OCI-M2 (cell line): ENCODE measurements at regions not wholly inside any gene's neighbourhood (a gene's known extent, or its start where the extent isn't known, plus 50 kb on each side); places are given as distances from the start of the nearest gene placed in this dataset.
"Not testable (repeated sequence)": the region's sequence is repeated elsewhere in the genome, so short reads cannot be mapped to it uniquely, and the experiment has no call there.

Experiments used
- DNase-seq: peaks from one replicate; lab custom pipeline; 2025; ENCODE audit not compliant: unreplicated experiment; lab: John Stamatoyannopoulos, UW

DNA sequence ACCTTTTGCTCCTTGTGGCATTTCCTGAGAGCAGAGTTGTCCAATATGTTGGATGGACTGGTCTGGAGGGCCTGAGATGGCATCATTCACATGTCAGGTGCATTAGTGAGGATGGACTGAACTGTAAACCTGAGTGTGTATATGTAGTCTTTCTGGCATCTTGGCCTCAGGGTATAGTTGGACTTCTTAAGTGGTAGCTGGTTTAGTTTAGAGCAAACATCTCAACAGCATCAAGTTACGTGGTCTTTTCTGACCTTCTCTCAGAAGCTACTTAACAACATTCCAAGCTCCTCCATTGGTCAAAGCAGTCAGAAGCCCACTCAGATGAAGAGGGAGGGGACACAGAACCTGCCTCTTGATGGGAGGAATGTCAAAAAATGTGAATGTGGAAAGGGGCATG lies 829.9 kb downstream of the METTL15 start:
- DNase-seq: no peak

DNA sequence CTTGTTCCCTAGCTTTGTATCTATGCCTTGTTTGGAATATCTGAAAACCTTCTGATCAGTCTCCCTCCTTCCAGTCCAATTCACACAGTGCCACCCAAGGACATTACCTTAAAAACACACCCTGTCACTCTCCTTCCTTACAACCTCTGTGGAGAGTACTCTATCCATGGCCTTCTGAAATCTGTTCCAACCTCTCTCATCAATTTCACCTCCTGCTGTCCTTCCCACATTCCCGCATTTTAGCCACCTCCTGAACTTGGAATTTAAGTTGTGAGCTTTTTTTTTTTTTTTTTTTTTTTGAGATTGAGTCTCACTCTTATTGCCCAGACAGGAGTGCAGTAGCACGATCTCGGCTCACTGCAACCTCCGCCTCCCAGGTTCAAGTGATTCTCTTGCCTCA lies 824.8 kb downstream of the METTL15 start:
- no peak for DNase-seq

DNA sequence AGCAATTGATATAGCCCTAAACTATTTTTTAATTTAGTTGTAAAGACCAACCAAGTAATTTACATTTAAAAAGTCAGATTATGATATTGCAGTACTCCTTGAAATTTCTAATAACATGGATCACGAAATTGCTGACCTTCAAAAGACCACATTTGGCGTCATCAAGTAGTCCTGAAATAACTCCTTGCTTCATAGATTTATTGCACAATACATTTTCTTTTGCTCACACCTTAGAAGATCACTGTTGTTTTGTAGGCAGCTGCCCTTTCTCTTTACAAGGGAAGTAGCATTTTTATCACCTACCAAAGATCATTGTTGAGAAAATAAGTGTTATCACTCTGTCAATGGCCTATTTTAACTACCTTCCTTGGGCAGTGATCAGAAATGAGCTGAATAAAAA lies 815.8 kb downstream of the METTL15 start:
- DNase-seq: no peak

DNA sequence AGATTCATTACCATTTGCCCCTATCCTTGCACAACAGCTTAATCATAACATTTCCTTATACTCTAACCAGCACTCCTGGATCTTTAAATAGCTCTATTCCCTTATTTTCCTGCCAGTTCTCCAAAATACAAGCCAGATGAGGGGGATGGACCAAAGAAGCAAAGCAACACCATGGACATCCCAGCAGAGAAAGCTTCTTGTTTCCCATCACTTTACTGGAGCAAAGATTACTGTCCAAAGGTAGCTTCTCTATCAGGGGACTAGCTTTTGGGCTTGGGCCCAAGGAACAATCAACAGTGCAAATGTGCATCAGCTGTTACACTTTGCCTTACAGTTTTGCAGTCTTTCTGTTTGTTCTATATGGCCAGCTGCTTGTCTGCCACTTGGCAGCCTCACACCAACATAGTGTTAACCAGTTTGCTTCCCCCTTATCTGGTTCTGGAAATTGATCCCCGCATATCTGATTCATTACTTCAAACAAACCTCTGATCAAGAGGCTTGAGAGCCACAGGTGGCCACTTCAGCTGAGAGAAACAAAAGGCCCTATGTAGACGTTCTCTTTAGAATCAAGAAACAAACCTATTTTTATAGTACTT lies 814.3 kb downstream of the METTL15 start:
- DNase-seq: no peak

DNA sequence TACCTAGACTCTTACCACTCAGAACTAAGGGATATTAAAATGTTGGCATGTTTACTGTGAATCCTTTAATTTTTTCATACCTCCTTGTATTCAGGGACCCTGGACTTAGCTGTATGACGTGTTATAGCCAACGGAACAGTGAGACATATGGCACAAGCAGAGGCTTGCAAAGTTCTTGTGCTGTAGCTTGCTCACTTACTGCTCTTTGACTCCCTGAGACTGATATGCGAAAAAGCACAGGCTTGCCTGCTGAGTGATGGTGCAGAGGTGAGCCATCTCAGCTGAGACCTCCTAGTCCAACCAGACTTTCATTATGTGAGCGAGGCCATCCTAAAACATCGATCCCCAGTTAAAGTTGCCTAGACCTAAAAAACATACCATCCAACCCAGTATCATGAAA lies 811.0 kb downstream of the METTL15 start:
- DNase-seq: no peak

DNA sequence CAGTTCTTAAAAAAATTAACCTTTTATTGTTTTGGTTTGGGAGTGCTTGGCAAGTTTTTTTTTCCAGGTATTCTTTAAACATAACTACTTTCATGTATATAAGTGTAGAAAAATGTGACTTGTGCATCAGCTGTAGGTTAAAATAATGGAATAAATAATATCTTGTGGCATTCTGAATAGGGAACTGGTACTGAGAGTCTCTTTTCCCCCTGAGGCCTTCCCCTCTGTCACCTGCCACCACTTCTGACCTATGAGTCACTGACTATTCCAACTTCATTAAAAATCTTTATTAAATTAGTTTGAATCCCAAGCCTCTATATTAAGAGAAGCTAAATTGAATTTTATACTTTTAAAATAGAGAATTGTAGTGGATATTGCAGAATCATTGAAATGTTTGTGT lies 805.7 kb downstream of the METTL15 start:
- DNase-seq: no peak

DNA sequence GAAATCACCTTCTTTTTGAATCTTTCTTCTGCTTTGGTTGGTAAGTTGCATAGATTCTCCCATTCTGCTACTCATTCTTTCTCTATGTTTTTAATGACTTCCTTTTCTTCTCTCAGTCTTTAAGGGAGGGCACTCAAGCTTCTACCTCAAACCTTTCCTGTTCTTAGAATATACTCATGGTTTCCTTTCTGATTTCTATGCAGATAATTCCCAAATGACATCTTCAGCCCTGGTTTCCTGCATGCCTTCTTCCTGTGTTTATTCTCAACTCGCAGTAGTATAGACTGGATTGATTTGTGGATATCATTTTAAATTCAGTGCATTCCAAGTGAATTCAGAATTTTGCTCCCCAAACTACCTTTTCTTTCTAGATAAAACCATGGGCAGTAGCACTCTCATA lies 803.6 kb downstream of the METTL15 start:
- no peak for DNase-seq

DNA sequence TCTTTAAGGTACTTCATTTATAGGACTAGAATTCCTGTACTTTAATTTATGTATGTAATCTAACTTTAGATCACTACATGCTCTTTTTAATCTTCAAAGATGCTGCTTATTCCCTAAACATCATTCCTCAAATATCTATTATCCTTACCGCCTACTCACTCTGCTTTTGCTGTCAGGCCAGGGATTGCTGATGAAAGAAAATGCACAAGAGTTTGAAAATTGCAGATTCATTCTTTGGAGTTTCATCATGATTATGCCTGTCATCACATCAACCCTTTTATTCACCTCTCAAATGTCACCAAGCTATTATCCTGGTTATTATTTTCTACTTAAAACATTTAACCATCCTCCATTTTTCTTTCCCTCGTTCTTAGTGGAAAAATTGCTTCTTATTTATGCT lies 802.7 kb downstream of the METTL15 start:
- DNase-seq: no peak

DNA sequence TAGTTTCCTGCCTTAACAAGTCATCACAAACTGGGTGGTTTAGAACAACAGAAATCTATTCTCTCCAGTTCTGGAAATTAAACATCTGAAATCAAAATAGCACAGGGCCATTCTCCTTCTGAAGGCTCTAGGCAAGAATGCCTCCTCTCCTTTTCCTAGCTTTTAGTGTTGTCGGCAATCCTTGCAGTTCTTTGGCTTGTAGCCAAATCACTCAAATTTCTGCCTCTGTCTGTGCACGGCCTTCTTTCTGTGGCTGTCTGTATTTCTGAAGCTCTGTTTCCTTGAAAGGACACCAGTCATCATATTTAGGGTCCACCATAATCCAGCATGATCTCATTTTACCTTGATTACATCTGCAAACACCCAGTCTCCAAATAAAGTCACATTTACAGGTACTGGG lies 795.5 kb downstream of the METTL15 start:
- DNase-seq: no peak

DNA sequence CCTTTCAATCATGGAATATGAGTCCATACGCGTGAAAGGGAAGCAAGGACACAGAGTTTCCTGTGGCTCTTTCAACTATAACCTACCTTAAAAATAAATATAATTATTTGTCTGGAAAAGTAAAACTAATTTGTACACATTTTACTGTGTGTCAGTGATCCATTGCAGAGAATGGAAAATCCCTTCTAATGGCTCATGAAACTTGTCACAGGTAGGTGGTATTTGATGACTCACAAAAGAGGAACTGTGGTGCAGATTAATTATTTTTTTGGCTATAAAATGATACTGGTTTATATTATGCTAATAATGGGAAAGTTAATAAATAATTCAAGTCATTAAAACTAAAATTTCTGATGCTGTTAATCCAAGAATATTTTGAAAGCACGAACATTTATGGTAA lies 792.2 kb downstream of the METTL15 start:
- DNase-seq: no peak

DNA sequence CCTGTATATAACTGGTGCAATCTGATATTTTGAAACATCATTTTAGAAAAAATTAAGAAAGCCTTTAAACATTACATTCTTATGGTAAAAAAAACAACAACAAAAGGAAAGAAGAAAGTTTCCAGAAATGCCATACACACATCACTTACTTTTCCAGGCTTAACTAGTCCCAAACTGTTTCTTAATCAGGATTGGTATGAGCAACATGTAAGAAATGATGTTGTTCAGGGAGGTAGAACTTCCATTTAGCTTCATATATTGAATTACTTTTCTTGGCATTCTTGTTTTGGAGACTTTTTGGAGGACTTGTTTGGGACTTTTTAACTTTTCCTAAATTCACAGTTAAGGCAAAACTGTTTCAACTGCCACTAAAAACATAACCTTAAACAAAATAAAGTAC lies 791.5 kb downstream of the METTL15 start:
- DNase-seq: no peak

DNA sequence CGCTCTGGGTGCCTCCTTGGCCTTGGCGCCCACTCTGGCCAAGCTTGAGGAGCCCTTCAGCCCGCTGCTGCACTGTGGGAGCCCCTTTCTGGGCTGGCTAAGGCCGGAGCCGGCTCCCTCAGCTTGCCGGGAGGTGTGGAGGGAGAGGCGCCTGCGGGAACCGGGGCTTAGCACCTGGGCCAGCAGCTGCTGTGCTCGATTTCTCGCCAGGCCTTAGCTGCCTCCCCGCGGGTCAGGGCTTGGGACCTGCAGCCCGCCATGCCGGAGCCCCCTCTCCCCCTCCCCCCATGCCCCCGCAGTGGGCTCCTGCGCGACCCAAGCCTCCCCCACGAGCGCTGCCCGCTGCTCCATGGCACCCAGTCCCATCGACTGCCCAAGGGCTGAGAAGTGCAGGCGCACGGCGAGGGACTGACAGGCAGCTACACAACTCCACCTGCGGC lies 782.4 kb downstream of the METTL15 start:
- not testable (repeated sequence) for DNase-seq

DNA sequence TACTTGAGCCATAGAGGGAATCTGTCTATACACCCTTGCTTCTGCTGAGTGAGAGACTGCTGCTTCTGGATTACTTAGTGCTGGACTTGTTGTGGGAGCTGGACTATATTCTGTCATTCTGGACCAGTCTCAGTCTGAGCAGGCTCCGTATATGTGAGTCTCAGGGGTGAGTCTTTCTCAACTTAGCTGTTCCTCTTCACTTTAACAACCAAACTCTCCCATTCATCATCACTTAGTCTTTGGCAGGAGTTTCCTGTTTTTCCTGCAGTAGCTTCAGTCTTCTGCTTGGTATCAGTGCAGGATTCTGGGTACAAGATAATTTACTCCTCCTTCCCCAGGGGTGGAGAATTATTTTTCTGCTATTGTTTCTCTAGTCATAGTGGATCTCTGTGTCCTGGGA lies 779.5 kb downstream of the METTL15 start:
- DNase-seq: no peak

DNA sequence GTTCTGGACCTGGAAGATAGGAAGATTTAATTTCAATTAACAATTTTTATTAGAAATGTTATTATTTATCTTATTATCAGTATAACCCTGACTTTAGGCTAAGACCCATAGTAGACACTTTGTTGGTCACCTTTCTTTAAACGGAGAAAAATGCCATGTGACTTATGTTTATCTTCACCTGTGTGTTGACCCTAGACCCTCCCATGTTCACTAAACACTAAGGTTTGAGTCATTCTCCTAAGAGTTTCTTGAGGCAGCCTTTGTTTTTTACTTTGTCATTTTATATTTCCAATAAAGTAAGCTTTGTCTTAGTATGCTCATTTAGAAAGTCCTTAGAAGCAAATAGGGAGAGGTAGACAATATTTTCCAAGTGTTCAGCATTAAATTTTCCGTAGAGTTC lies 771.7 kb downstream of the METTL15 start:
- no peak for DNase-seq

DNA sequence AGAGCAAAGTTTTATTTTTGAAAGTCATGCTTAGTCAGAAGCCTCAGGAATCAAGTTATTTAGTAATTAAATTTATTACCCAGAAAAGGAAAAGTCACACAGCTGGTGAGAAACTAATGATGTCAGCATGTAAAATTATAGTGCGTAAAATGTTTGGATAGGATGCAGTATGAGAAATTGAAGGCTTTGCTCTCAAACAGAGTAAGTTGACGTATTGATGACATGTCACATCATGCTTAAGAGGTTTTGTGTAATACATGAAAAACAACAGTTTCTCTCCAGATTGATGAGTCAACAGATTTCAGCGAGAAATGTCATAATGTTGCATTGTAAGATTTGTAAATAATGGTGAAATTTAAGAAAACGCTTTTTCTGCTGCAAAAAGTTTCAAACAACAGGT lies 769.8 kb downstream of the METTL15 start:
- DNase-seq: no peak

DNA sequence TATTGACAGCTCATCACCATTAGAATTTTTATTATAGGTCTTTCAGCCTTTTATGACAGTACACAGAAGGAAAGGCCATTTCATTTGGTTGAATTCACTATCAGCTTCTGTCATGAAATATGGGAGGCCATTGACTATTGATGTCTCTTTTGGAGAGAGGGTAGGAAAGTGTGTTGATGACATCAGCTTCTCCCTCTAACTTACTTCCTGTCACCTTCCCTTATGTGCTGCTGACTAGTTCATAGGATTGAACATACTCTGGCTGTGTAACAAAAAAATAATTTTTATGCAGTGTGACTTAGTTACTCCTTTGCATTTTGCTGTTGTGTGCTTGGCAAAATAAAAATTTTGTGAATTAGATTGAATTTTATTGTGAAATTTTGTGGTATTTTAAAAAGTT lies 769.2 kb downstream of the METTL15 start:
- DNase-seq: no peak

DNA sequence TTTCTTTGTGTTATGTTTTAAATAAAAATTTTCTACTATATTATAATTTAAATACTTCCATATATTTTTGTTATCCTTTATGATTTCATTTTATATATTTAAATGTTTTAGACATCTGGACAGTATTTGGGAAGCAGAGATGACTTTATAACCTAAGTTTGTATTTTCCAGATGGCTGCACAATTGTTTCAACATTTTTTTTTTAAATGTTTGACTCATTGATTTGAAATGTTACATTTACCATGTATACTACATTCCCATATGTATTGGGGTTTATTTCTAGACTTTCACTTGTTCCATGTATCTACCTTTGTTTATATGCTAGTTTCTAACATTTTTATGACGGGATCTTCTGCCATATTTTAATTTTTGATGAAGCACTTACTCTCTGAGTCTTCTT lies 766.5 kb downstream of the METTL15 start:
- no peak for DNase-seq

DNA sequence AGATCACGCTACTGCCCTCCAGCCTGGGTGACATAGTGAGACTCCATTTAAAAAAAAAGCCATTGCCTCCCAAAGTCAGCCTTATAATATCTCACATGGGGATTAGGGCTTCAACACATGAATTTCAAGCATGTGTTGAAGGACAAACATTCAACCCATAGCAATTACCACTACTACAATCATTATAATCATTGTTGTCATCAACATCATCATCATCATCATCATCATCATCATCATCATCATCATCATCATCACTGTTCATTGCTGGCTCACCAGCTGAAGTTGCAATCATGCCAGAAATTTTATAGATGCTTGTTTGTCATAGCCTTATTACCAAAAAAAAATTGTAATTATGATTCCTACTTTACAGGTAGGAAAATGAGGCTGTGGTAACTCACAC lies 762.9 kb downstream of the METTL15 start:
- DNase-seq: no peak

DNA sequence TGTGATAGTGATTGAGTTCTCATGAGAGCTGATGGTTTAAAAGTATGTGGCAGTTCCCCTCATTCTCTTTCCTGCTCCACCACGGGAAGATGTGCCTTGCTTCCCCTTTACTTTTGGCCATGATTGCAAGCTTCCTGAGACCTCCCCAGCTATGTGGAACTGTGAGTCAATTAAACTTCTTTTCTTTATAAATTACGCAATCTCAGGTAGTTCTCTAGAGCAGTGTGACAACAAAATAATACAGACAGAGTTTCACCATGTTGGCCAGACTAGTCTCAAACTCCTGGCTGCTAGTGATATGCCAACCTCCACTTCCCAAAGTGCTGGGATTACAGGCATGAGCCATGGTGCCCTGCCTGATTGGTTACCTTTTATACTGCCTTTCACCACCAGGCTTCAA lies 755.2 kb downstream of the METTL15 start:
- no peak for DNase-seq

DNA sequence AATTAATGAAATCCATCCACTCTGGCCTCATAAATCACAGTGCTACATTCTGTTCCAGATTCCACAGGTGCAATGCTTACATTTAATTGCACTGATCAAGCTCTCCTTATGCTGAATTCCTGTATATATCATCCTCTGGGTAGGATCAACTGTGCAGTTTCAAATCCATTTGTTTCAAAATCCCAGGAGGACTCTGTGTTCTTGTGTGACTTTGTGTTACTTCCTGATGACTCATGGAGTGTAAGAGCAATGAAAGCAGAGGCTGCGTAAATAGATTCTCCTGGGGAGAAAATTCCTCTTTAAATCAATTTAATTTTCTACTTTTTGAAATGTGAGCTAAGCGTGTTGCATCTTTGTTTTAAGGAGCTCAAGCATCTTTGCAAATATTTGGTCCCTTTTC lies 752.7 kb downstream of the METTL15 start:
- no peak for DNase-seq

DNA sequence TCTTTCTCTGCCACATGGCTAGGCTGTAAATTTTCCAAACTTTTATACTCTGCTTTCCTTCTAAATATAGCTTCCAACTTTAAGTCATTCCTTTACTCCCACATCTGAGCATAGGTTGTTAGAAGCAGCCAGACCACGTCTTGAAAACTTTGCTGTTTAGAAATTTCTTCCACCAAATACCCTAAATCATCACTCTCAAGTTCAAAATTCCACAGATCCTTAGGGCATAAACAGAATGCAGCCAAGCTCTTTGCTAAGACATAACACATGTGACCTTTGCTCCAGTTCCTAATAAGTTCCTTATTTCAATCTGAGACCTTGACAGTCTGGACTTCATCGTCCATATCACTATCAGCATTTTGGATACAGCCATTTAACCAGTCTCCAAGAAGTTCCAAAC lies 749.9 kb downstream of the METTL15 start:
- no peak for DNase-seq

DNA sequence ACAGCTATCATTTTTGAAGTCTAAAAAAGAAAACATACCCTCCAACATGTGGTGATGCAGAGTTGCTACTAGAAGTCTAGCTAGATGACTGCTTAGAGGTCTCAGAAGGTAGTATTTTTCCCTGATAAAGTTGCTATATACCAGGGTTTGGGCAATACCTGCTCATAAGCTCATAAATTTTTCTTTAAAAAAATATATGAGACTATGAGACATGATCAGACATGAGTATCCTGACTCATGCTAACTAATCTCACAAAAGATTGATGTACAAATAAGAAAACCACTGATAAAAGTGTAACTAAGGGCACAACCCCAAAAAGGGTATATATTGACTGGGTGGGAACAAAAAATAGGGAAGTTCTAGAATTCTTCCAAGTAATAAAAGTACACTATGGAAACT lies 740.9 kb downstream of the METTL15 start:
- DNase-seq: no peak

DNA sequence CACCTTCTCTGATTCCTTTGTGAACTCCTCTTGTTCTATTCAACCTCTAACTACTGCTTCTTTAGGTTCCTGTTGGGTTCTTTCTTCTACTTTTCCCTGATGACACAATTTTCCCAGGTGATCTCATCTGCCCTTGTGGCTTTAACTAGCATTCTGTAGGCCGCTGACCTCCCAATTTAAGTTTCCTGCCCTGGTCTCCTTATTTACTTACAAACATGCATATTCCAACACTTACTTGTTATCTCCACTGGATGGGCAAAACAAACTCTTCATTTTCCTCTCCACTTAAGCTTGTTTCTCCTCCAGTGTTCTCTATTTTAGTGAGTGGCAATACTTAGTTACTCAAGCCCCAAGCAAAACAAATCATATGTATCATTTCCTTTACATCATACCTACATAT lies 734.5 kb downstream of the METTL15 start:
- no peak for DNase-seq

DNA sequence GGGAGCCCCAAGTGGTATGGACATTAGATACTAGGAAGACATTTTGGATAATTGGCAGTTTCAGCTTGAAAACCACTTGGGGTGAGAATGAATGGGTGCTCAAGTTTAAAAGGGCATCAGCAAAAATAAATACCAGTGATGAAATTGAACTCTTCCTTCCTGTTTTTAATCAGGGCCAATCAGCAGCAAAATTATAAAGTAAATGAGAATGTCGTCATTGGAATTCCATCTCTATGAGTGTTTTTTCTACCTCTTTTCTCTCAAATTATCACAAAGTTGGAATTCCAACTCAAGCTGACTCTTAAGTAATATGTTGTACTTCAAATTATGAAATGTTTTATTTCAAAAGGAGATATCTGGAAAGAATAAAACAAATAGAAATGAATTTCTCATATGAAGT lies 730.6 kb downstream of the METTL15 start:
- no peak for DNase-seq
